ENCODE measurements at regions not wholly inside any gene's neighbourhood (a gene's known extent, or its start where the extent isn't known, plus 50 kb on each side); places are given as distances from the start of the nearest gene placed in this dataset.
"Not testable (repeated sequence)": the region's sequence is repeated elsewhere in the genome, so short reads cannot be mapped to it uniquely, and the experiment has no call there.

DNA sequence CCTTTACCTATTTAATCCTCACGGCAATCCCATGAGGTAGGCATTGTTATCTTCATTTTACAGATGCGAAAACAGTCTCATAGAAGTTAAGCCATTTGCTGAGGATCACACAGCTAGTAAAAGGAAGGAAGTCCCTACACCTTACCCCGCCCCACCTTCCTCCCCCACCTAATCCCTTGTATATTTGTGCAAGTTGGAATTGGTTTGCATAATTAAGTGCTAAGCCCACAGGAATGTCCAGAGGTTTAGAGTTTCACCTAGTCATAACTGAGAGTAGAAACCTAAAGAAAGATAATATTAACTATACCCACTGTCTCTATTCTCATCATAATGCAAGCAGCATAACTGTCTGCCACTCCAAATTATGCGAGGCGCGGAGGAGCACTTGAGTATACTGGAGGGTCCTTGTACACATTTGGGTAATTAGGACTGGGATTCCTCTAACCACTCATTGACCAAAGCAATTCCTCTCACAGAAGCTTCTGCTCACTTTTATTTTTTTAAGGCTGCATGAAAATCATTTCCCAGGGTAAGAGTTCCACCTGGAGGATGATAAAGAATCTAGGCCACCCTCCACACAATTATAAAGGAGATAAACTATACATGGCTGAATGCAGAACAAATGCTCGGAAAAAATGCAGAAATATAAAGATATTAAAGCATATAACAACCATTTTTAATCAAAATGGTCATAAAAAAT is 199.9 kb downstream of the FAM181B start:
- DNase-seq = no peak

DNA sequence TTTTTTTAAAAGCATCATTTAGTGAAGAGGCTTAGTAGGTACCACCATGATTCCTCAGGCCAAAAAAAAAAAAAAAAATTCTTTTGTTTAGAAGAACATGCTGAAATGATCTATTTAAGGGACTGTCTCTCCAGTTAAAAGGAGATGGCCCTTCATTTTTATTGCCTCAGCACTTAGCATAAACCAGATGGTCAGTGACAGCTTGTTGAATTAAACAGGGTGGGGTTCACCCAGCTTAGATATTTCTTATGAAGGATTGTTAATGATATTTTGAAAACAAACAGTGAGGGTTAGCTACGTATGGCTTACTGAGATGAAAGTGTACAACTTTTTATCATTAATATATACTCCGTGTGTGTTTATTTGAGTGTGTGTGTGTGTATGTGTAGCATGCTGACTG is 203.7 kb downstream of the FAM181B start:
- DNase-seq = no peak

DNA sequence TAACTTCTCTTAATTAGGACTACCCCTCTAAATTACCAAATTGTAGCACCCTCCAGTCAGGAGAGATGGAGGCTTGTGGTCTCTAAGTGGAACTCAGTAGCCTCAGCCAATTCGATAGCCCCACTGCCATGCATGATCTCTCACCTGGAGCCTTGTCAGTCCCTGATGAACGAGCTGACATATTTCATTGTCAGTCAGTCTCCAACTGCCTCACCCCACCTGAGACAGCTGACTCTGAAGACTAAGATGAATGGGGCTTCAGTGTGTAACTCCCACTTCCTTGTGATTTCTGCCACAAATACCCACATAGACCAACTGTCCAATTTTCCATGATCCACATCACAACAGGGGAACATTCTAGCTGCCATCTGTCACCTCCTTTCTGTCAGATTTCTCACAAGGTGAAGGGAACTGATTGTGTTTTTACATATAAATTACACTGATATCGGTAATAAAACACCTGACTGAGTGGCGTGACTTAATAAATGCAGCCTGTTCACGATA is 206.5 kb downstream of the FAM181B start:
- DNase-seq = no peak

DNA sequence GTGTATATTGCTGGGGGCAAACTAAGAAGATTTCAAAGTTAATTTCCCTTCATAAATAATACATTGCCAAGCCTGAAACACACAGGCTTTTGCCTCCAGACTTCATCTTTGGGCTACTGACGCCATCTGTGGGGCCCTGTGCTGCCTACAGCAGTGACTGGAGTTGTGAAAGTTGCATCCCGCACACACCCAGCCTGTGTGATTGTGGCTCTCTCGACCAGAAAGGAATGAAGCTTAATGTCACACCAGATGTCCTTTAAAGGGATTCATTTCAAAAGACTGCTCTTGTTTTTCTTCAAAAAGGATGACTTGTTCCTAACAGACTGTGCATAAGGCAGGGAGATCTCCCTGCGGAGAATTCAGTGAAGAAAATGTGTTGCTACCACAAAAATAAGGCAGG is 210.5 kb downstream of the FAM181B start:
- DNase-seq = peak; percentile 64

DNA sequence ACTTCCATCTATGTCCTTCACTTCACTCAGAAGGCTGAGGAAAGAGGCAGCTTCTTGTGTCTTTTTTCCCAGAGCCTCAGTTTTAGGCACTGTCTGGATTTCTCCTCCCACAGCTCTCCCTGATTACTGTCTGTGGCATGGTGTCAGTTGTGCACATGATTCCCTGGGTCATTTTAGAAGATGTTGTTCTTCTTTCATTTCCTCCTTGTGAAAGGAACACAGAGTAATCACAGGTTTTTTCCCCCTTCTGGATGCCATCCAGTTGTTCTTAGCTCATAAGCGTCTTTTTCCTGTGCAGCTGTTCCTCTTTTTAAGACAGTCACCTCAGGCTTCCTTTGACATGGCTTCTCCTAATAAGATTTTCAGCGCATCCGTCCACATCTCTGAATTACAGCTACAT is 212.2 kb downstream of the FAM181B start:
- peak; percentile 98 for DNase-seq

DNA sequence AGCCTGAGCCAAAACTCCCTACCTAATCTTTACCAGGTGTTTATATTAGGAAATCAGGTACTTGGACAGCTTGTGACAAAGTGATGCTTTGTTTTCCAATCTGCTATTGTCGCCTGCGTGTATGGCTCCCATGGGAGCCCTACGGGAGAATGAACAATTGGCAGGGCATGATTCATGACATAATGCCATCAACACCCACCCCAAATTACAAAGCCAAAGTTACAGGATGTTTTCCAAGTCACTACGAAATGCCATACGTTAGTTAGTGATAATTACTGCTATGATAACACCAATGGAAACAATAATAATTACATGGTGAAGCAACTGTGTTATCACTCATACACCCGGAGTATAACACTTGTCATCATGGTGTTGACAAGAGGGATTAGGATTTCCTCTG is 226.4 kb downstream of the FAM181B start:
- no peak for DNase-seq

DNA sequence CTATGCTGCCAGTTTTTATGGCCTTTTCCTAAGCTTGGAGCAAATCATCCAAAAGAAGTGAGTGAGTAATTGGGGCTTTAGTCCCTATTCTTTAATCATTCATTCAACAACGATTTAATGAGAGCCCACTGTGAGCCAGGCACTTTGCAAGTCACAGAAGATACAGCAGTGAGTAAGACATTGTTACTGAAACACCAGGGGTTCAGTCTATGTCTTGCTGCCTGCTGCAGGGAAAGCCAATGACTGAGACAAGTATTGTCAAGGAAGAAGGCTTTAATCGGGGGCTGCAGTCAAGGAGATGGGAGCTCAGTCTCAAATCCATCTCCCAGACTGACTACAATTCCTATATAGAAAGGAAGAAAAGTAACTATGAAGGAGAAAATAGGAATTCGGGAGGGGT is 228.3 kb downstream of the FAM181B start:
- no peak for DNase-seq

DNA sequence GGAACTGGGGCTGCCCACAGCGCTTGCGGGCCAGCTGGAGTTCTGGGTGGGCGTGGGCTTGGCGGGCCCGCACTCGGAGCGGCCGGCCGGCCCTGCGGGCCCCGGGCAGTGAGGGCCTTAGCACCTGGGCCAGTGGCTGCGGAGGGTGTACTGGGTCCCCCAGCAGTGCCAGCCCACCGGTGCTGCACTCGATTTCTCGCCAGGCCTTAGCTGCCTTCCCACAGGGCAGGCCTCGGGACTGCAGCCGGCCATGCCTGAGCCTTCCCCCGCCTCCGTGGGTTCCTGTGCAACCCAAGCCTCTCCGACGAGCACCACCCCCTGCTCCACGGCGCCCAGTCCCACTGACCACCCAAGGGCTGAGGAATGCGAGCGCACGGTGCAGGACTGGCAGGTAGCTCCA is 232.5 kb downstream of the FAM181B start:
- not testable (repeated sequence) for DNase-seq

DNA sequence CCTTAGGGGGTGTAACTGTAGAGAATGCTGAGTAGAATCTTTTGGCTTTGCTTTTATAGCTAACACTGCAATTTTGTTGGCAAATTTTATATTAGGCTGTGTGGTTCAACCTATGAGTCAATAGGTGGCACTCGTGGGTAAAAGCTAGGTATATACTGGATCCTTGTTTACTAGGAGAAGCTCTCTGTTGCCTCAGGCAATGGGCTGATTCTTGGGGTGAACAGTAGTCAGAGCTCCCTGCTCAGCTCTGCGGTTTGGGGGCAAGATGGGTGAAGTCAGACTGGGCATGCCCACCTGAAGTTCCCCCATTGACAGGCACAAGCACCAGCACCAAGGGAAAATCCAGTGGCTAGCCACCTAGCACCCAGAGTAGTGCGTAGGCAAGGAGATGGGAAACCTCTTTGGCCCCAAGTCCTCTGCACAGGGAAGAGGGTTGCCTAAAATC is 238.7 kb downstream of the FAM181B start:
- DNase-seq = peak; percentile 47

DNA sequence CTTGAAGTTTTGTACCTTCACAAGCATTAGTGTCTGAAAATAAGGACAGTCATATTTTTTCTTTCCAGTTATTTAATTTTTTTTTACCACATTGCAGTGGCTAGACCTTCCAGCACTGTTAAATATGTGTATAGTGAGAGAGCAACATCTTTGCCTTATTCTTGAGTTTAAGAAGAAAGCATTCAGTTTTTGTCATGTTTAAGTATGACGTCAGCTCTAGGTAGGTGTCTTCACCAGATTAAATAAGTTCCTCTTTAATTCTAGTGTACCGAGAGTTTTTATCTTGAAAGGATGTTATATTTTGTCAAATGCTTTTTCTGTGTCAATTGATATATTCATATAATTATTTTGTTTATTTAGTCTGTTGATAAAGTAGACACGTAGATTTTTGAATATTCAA is 258.8 kb downstream of the FAM181B start:
- no peak for DNase-seq

DNA sequence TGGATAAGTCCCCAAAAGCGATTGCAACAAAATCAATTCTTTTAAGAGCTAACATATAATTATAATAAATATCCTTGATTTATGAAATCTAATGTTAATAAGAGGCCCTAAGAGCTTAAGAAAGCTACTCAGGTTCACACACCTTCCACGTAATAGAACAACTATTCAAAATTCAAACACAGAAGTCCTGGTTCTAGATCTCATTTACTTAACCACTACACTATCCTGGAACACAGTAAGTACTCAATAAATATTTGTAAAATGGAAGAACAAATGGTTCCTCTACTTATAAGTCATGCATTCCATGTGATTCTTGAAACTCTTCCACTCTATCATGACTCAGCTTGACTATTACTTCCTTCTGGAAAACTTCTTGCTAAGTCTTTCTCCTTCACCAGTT is 268.2 kb downstream of the FAM181B start:
- DNase-seq = no peak

DNA sequence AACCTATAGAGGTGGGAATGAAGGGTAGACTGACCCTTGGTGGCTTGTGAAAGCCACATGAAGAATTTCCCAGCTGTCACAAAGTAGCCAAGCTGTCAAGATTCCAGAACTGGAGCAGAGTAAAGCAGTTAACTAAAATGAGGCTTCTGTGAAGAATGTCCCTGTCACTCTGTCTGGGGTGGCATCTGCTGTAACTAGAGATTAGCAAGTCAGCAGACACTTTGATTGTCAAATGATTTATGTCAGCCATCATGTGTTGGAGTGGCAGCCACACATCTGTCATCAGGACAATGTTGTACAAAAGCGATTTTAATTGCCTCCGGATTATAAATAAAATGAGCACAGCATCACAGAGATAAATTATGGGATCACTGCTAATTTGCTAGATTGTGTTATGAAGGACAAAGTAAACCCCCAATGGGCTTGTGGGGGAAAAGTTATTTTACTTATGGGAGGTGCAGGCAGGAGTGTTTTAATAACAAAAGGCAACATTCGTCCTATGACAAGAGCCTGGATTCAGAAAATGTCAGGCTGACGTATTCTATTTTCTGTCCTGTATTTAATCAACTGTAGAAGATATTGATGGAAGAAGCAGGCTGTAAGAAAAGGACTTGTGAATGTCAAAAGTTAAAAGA is 270.9 kb downstream of the FAM181B start:
- DNase-seq = no peak

DNA sequence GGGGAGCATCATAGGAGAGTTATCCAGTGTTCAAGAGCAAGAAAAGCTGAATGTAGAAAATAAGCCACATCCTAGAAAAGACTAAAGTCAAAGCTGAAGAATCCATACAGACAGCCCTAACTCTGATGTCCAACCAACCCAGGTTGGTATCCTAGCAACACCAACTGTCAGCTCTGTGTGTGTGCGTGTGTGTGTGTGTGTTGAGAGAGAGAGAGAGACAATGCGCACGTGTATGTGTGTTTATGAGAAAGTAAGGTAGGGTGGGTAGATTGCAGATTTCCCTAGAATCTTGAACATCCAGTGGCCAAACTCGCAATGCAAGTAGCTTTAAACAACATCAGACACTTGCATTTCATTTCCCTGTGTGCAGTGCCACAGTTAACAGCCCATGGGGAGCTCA is 274.9 kb downstream of the FAM181B start:
- no peak for DNase-seq

DNA sequence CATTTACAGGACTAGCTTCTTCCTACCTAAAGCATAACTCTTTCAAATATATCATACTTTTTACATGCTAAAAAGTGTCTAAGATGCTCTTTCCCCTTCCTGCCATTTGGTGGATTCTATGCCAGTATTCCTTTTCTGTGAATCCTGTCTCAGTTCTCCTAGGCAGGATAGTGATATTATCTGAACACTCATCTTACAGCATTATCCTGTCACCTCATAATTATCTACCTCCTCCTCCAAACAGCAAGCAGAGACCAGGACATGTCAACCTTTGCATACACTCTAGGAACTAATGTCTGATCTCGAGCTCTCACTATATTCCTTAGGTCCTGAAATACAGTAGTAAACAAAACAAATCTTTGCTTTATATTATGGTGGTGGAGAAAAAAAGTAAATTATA is 275.5 kb downstream of the FAM181B start:
- DNase-seq = no peak

DNA sequence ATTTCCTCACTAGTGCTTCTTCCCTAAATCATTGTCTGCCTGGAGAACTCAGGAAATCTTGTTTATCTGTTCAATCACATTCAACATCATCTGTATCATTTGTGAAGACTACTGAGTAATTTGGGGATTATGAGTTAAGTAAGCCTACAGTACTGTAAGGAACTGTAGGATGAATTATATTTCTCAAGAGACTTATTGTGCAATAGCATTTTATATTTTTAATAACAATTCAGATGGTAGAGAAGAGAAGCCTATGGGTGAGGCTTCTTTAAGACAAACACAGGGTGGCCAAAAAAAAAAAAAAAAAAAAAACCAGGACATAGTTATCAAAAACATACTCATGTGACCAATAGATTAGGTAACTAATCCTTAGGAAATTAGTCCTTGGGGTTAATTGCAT is 282.7 kb downstream of the FAM181B start:
- no peak for DNase-seq

DNA sequence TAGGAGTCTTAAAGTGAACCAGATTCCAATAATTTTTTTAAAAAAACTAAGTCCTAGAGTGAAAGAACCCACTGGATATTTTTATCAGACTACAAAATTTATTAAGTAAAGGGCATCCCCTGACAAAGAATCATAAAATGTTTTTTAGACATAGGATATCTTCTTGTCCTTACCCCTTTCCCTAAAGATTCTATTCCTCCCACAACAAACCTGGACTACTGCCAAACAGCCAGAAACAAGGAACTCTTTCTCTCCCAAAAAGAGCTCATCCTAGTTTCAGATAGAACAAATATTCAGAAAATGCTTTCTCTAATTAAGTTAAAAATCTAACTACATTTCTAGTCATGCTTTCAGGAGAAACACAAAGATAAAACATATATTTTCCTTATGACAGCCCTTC is 327.1 kb downstream of the FAM181B start:
- no peak for DNase-seq

DNA sequence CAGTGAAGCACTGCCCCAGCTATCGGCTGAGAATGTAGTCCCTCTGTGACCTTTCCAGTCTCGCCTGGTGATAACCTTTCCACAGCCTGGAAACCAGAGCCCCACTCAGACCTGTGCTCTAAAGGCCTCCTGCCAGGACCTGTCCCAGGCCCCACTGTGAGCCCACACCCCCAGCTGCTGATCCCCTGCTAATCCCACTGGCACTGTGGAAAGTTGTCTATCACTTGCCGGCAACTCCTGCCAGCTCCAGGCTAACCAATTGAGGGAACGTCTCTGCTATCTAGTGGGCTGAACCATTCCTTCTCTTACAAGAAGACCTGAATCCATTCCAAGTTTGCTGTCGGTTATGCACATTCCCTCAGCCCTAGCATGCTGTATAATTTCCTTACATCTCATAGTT is 328.2 kb downstream of the FAM181B start:
- no peak for DNase-seq

DNA sequence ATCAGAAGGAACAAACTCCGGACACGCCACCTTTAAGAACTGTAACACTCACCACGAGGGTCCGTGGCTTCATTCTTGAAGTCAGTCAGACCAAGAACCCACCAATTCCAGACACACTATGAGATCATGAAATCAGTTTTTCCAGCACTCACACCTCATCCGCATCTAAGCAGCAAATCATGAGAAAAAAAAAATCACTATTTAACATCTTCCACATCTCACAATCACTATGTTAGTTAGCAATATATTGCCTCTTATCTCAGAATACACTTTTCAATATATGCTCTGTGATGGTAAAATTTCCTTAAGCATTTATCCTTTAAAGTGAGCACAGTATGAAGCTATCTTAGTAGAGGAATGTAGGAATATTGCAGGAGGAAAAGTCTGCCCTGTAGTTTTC is 328.7 kb downstream of the FAM181B start:
- DNase-seq = no peak

DNA sequence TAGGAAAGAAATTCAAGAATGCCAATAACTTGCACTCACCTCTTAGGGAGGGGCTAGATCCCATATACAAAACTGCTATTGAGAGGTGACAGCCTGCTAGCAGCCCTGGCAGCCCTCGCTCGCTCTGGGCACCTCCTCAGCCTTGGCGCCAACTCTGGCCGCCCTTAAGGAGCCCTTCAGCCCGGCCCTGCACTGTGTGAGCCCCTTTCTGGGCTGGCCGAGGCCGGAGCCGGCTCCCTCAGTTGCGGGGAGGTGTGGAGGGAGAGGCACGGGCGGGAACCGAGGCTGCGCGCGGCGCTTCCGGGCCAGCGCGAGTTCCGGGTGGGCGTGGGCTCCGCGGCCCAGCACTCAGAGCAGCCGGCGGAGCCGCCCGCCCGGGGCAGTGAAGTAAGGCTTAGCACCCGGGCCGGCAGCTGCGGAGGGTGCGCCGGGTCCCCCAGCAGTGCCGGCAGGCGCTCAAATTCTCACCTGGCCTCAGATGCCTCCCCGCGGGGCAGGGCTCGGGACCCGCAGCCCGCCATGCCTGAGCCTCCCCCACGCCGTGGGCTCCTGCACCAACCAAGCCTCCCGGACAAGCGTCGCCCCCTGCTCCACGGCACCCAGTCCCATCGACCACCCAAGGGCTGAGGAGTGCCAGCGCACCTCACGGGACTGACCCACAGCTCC is 329.9 kb downstream of the FAM181B start:
- no peak for DNase-seq

DNA sequence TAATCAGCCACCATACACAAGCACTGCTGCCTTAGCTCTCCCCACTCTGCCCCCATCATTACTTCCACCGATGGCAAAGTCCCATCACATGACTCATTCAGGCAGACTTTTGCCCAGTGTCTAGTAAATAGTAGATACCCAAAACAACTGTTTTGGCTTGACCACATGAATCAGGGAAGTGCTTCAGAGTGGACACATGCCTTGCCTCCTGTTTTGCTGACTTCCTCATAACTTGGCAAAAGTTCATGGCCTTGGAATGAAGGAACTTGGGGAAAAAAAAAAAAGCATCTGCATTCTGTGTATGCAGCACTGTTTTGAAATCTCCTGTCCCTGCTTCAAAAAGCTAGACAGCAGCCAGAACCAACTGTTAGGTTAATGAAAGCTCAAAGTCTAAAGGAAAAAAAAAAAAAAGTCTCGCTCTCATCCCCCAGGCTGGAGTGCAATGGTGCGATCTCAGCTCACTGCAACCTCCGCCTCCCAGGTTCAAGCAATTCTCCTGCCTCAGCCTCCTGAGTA is 335.3 kb downstream of the FAM181B start:
- DNase-seq = peak; percentile 88

DNA sequence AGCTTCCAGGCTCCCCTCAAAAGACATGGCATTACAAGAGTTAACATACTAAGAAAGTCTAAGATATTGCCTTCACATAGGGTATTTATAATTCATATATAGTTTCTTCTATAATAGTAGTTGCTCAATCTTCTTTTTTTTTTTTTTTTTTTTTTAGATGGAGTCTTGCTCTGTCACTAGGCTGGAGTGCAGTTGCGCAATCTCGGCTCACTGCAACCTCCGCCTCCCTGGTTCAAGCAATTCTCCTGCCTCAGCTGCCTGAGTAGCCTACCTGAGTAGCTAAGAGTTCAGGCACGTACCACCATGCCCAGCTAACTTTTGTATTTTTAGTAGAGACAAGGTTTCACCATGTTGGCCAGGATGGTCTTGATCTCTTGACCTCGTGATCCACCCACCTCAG is 337.0 kb downstream of the FAM181B start:
- DNase-seq = peak; percentile 72

DNA sequence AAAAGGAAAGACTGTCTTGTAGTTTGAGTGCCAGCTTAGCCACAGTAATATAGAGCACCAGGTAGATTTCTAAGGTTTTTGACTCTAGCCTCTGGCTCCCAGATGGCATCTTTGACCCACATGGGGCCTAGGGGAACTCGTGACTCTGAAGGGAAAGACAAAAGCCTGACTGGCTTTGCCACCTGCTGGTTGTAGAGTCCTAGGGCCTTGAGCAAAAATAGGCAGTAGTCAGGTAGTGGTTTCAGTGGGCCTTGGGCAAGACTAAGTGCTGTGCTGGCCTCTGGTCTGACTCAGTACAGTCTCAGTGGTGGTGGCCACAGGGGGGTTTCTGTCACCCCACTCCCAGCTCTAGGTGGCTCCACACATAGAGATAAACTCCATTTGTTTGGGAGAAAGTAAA is 349.4 kb downstream of the FAM181B start:
- DNase-seq = no peak

DNA sequence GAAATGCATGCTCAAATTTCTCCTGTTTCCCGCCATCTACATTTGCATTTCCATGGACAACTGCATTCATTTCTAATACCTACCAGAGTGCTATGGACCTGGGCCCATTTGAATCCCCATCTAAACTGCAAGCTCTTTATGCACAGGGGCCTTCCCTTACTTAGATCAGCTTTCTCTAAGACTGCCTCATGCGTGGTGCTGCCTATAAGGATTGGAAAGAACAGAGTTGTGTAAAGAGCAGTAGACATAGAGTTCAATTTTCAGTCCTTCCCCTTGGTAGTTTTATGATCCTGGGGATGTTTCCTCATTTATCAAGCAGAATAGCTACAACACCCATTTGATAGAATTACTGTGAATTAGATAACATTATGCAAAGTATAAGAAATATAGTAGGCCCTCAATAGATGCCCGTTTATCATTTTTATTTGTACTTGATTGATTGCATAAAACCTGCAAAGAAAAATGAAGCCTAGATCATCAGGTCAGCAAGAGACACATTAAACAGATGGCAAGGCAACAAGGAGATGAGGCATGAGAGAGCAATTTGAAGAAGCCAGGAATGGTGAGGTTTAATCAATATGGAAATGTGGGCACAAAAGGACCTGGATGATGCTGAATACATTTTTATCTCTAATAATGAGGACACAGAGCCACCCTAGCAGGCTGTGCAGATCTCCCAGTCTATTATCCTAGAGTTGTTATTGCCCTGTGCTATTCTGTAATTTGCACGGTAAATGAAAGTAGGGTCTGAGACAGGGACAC is 359.7 kb downstream of the FAM181B start:
- no peak for DNase-seq
